Panc1 (cell line): ENCODE measurements at regions not wholly inside any gene's neighbourhood (a gene's known extent, or its start where the extent isn't known, plus 50 kb on each side); places are given as distances from the start of the nearest gene placed in this dataset.

ENCODE experiments used
- ATAC-seq: fragments of 200-7000 bp; cut with Tn5 transposase; 2 replicates; pipeline ENCODE4 v1.9.1; 2020; ENCODE audit warnings: mild to moderate bottlenecking, moderate library complexity
- BruUV-seq: library from RNA; stranded (reverse); fragments of 400-500 nt; replicated peaks from 2 replicates; lab custom pipeline; 2021; lab: Mats Ljungman, UMichigan
- CTCF ChIA-PET: fragments of 300-600 bp; sonication (Branson Sonifier 250); formaldehyde crosslinking; loops from one replicate; lab custom pipeline; 2022; ENCODE audit warnings: antibody characterized with exemption; lab: Charles Lee
- POLR2A ChIA-PET: fragments of 300-600 bp; sonication (Branson Sonifier 250); formaldehyde crosslinking; loops from one replicate; lab custom pipeline; 2022; ENCODE audit warnings: antibody characterized with exemption; lab: Charles Lee
- DNase-seq: peaks from one replicate; pipeline ENCODE4 v3.0.0-alpha.2; 2010; ENCODE audit warnings: low read depth, low spot score
- H3K27ac ChIP-seq: 2 replicates; pipeline ENCODE4 v1.5.1; 2011; ENCODE audit warnings: mild to moderate bottlenecking, low read length, inconsistent platforms
- H3K27me3 ChIP-seq: fragments of 200-500 bp; sonication (Bioruptor generic); 2 replicates; pipeline ENCODE4 v1.6.0; 2014; ENCODE audit warnings: low read length, inconsistent platforms; ENCODE audit not compliant: control insufficient read depth, insufficient read depth
- H3K36me3 ChIP-seq: fragments of 200-500 bp; sonication (Bioruptor generic); 2 replicates; pipeline ENCODE4 v1.5.1; 2014; ENCODE audit warnings: inconsistent platforms, mild to moderate bottlenecking, low read length, moderate library complexity; ENCODE audit not compliant: control insufficient read depth, insufficient read depth
- H3K4me1 ChIP-seq: 2 replicates; pipeline ENCODE4 v1.5.1; 2011; ENCODE audit warnings: inconsistent platforms, mild to moderate bottlenecking, low read length, moderate library complexity; ENCODE audit not compliant: control insufficient read depth, insufficient read depth
- H3K4me3 ChIP-seq, 2 experiments: 2 replicates each; pipeline ENCODE4 v1.5.1; 2011 to 2012; ENCODE audit warnings: low read depth in 2 of 2, low read length in 2 of 2, mild to moderate bottlenecking in 2 of 2, inconsistent platforms in 1 of 2, moderate library complexity in 1 of 2
- H3K9me3 ChIP-seq: fragments of 200-500 bp; sonication (Bioruptor generic); 2 replicates; pipeline ENCODE4 v1.5.1; 2014; ENCODE audit warnings: low read depth, mild to moderate bottlenecking, inconsistent platforms, low read length, moderate library complexity; ENCODE audit not compliant: control insufficient read depth, insufficient read depth
- CTCF ChIP-seq: fragments of 450-650 bp; IDR thresholded peaks from 2 replicates; pipeline ENCODE4 v1.5.1; 2017; ENCODE audit warnings: mild to moderate bottlenecking
- POLR2AphosphoS5 ChIP-seq: IDR thresholded peaks from 2 replicates; pipeline ENCODE4 v1.6.1; 2012; ENCODE audit warnings: mild to moderate bottlenecking, low read depth, low read length, moderate library complexity
- REST ChIP-seq, 2 experiments: IDR thresholded peaks; 2 replicates each; pipeline ENCODE4 v1.6.1; 2011 to 2012; ENCODE audit warnings: low read depth in 2 of 2, control low read depth in 1 of 2, low read length in 1 of 2, mild to moderate bottlenecking in 1 of 2, moderate library complexity in 1 of 2; ENCODE audit not compliant: insufficient read depth in 1 of 2
- SIN3A ChIP-seq: IDR thresholded peaks from 2 replicates; pipeline ENCODE4 v1.6.1; 2012; ENCODE audit warnings: low read depth, mild to moderate bottlenecking, low read length, moderate library complexity, borderline replicate concordance; ENCODE audit not compliant: insufficient read depth
- TCF7L2 ChIP-seq: IDR thresholded peaks from 2 replicates; pipeline ENCODE4 v1.6.1; 2011; ENCODE audit warnings: mild to moderate bottlenecking, low read depth, low read length, inconsistent platforms
- in situ Hi-C: cut with HindIII; loops from 2 replicates; pipeline ENCODE4 v1.10.0; 2016; ENCODE audit warnings: low sequenced_read_pairs, low pct_unique_long_range_greater_than_20kb
- intact Hi-C: fragments of 100-400 bp; cut with micrococcal nuclease; formaldehyde crosslinking; loops from one replicate; pipeline ENCODE4 v1.10.0; 2022; ENCODE audit not compliant: unreplicated experiment

GRCh38 chr11:119831011-119831410 is 102.0 kb upstream of the NECTIN1 start:
- no peaks in the 10 kb centered on the region for H3K4me1 ChIP-seq
- no peak for ATAC-seq
- CTCF ChIA-PET = no interaction called here

GRCh38 chr11:119830400-119830799 is 101.4 kb upstream of the NECTIN1 start:
- in situ Hi-C loops = no loop called here

More at GRCh38 chr11:119831011-119831410, 102.0 kb upstream of the NECTIN1 start:
- in situ Hi-C loops = no loop called here
- TF ChIP-seq TCF7L2 (no peak), REST (IDR thresholded peaks at IDR 0.05; ENCODE audit: insufficient read depth in 1 of 2, low read depth in 2 of 2, low read length in 1 of 2) (no peak), POLR2AphosphoS5 (no peak), SIN3A (no peak), CTCF (no peak)
- intact Hi-C loops = no loop called here
- no TSS peak for BruUV-seq
- POLR2A ChIA-PET = no interaction called here
- DNase-seq = no peak
- Histone ChIP-seq H3K9me3 (no peaks in the 10 kb centered on the region), H3K36me3 (no peaks in the 10 kb centered on the region), H3K4me3 (no peak overlapping the region), H3K27me3 (peaks cover 13% of the 10 kb centered on the region), H3K27ac (no peak overlapping the region)

More at GRCh38 chr11:119830400-119830799, 101.4 kb upstream of the NECTIN1 start:
- DNase-seq (no peak), ATAC-seq (no peak)
- BruUV-seq = no TSS peak
- ChIA-PET POLR2A (no interaction called here), CTCF (no interaction called here)
- no peaks in the 10 kb centered on the region for H3K4me1 ChIP-seq
- no peak for TF ChIP-seq CTCF
- no peak for TF ChIP-seq POLR2AphosphoS5
- TF ChIP-seq SIN3A = no peak
- no peak for TF ChIP-seq REST (IDR thresholded peaks at IDR 0.05; ENCODE audit: insufficient read depth in 1 of 2, low read depth in 2 of 2, low read length in 1 of 2)
- no peak for TF ChIP-seq TCF7L2
- H3K4me3 ChIP-seq = no peak overlapping the region
- no peaks in the 10 kb centered on the region for H3K9me3 ChIP-seq
- H3K36me3 ChIP-seq = no peaks in the 10 kb centered on the region
- H3K27ac ChIP-seq = no peak overlapping the region
- intact Hi-C loops = no loop called here
- H3K27me3 ChIP-seq = peaks cover 13% of the 10 kb centered on the region
